GM12891 (cell line): ENCODE measurements at regions not wholly inside any gene's neighbourhood (a gene's known extent, or its start where the extent isn't known, plus 50 kb on each side); places are given as distances from the start of the nearest gene placed in this dataset.

ENCODE experiments used
- POLR2A ChIP-seq: IDR thresholded peaks from 2 replicates; pipeline ENCODE4 v1.6.1; 2011; ENCODE audit warnings: low read depth, low read length, control low read depth
- POLR2AphosphoS5 ChIP-seq: IDR thresholded peaks from 2 replicates; pipeline ENCODE4 v1.6.1; 2011; ENCODE audit warnings: low read depth, low read length, control low read depth

GRCh38 chr21:27422435-27422834 is 455.5 kb upstream of the ADAMTS5 start:
- no peak for TF ChIP-seq POLR2A
- no peak for TF ChIP-seq POLR2AphosphoS5
